BLaER1 treated with 17β-estradiol and CSF1 and Interleukin-3, amounts not matched to agents 10 nM and 100 nM (cell line): ENCODE measurements at regions not wholly inside any gene's neighbourhood (a gene's known extent, or its start where the extent isn't known, plus 50 kb on each side); places are given as distances from the start of the nearest gene placed in this dataset.

Experiments used
- H3K27ac ChIP-seq, 11 experiments: shearing (Covaris generic); formaldehyde crosslinking; 2 replicates each; pipeline ENCODE4 v1.8.1; 2022
- H3K27me3 ChIP-seq, 11 experiments: shearing (Covaris generic); formaldehyde crosslinking; 2 replicates each; pipeline ENCODE4 v1.8.1; 2022
- H3K36me3 ChIP-seq, 11 experiments: shearing (Covaris generic); formaldehyde crosslinking; 2 replicates each; pipeline ENCODE4 v1.8.1; 2022
- H3K4me1 ChIP-seq, 10 experiments: shearing (Covaris generic); formaldehyde crosslinking; 2 replicates each; pipeline ENCODE4 v1.8.1; 2022
- H3K4me2 ChIP-seq, 11 experiments: shearing (Covaris generic); formaldehyde crosslinking; 2 replicates each; pipeline ENCODE4 v1.8.1; 2022
- H3K4me3 ChIP-seq, 10 experiments: shearing (Covaris generic); formaldehyde crosslinking; 2 replicates each; pipeline ENCODE4 v1.8.1; 2022
- H3K9ac ChIP-seq, 11 experiments: shearing (Covaris generic); formaldehyde crosslinking; 2 replicates each; pipeline ENCODE4 v1.8.1; 2022
- H3K9me3 ChIP-seq, 11 experiments: shearing (Covaris generic); formaldehyde crosslinking; replicated peaks in 1 of 11; 2 replicates each; pipeline ENCODE4 v1.8.1; 2022
- H4K20me1 ChIP-seq, 11 experiments: shearing (Covaris generic); formaldehyde crosslinking; 2 replicates each; pipeline ENCODE4 v1.8.1; 2022
- Cebpa-rat ChIP-seq, 11 experiments: shearing (Covaris generic); IDR thresholded peaks; 2 replicates each; pipeline ENCODE4 v1.8.1; 2022

- Histone ChIP-seq H4K20me1 (no peaks in the 10 kb centered on the region), H3K4me3 (no peak overlapping the region), H3K27ac (no peak overlapping the region), H3K4me2 (no peak overlapping the region), H3K9ac (no peak overlapping the region), H3K36me3 (no peaks in the 10 kb centered on the region), H3K27me3 (no peaks in the 10 kb centered on the region), H3K4me1 (no peaks in the 10 kb centered on the region), H3K9me3 (no peaks in the 10 kb centered on the region)
- TF ChIP-seq Cebpa-rat (IDR thresholded peaks at IDR 0.05), result no peak
Observed at GRCh38 chr4:66443008-66443407, 772.7 kb upstream of the EPHA5 start.

GRCh38 chr4:66439508-66439907 lies 769.2 kb upstream of the EPHA5 start:
- no peaks in the 10 kb centered on the region for H4K20me1 ChIP-seq
- no peak for TF ChIP-seq Cebpa-rat (IDR thresholded peaks at IDR 0.05)
- no peaks in the 10 kb centered on the region for H3K9me3 ChIP-seq
- H3K27me3 ChIP-seq, result no peaks in the 10 kb centered on the region
- no peak overlapping the region for H3K27ac ChIP-seq
- no peak overlapping the region for H3K4me2 ChIP-seq
- no peaks in the 10 kb centered on the region for H3K4me1 ChIP-seq
- H3K4me3 ChIP-seq, result no peak overlapping the region
- no peaks in the 10 kb centered on the region for H3K36me3 ChIP-seq
- no peak overlapping the region for H3K9ac ChIP-seq

- Histone ChIP-seq H3K4me2 (no peak overlapping the region), H3K9me3 (no peaks in the 10 kb centered on the region), H3K27me3 (no peaks in the 10 kb centered on the region), H4K20me1 (no peaks in the 10 kb centered on the region), H3K36me3 (no peaks in the 10 kb centered on the region), H3K9ac (no peak overlapping the region), H3K4me1 (no peaks in the 10 kb centered on the region), H3K4me3 (no peak overlapping the region), H3K27ac (no peak overlapping the region)
- no peak for TF ChIP-seq Cebpa-rat (IDR thresholded peaks at IDR 0.05)
Observed at GRCh38 chr4:66433706-66434105, 763.4 kb upstream of the EPHA5 start.

GRCh38 chr4:66430856-66431255 lies 760.6 kb upstream of the EPHA5 start:
- Histone ChIP-seq H3K4me2 (no peak overlapping the region), H3K27ac (no peak overlapping the region), H3K36me3 (no peaks in the 10 kb centered on the region), H4K20me1 (no peaks in the 10 kb centered on the region), H3K9me3 (no peaks in the 10 kb centered on the region), H3K4me3 (no peak overlapping the region), H3K4me1 (no peaks in the 10 kb centered on the region), H3K27me3 (no peaks in the 10 kb centered on the region), H3K9ac (no peak overlapping the region)
- TF ChIP-seq Cebpa-rat (IDR thresholded peaks at IDR 0.05), result no peak

- H4K20me1 ChIP-seq, result no peaks in the 10 kb centered on the region
Observed at GRCh38 chr4:66429276-66429675, 759.0 kb upstream of the EPHA5 start.

GRCh38 chr4:66416425-66416824 lies 746.1 kb upstream of the EPHA5 start:
- Histone ChIP-seq H3K4me1 (no peaks in the 10 kb centered on the region), H3K4me2 (no peak overlapping the region), H3K27ac (no peak overlapping the region), H3K4me3 (no peak overlapping the region), H3K9me3 (peaks cover 0 to 4% (median 0%) of the 10 kb centered on the region in 11 experiments; a peak in 1 of 22 replicates), H3K36me3 (no peaks in the 10 kb centered on the region), H4K20me1 (no peaks in the 10 kb centered on the region), H3K9ac (no peak overlapping the region), H3K27me3 (no peaks in the 10 kb centered on the region)
- no peak for TF ChIP-seq Cebpa-rat (IDR thresholded peaks at IDR 0.05)

More at GRCh38 chr4:66429276-66429675, 759.0 kb upstream of the EPHA5 start:
- Histone ChIP-seq H3K4me2 (no peak overlapping the region), H3K27ac (no peak overlapping the region), H3K9ac (no peak overlapping the region), H3K36me3 (no peaks in the 10 kb centered on the region), H3K4me3 (no peak overlapping the region), H3K4me1 (no peaks in the 10 kb centered on the region), H3K27me3 (no peaks in the 10 kb centered on the region), H3K9me3 (no peaks in the 10 kb centered on the region)
- TF ChIP-seq Cebpa-rat (IDR thresholded peaks at IDR 0.05), result no peak

- Histone ChIP-seq H3K9me3 (no peaks in the 10 kb centered on the region), H3K27me3 (no peaks in the 10 kb centered on the region), H3K9ac (no peak overlapping the region), H3K4me2 (no peak overlapping the region), H3K27ac (no peak overlapping the region), H3K4me1 (no peaks in the 10 kb centered on the region), H4K20me1 (no peaks in the 10 kb centered on the region), H3K4me3 (no peak overlapping the region), H3K36me3 (no peaks in the 10 kb centered on the region)
- TF ChIP-seq Cebpa-rat (IDR thresholded peaks at IDR 0.05), result no peak
Observed at GRCh38 chr4:66404141-66404540, 733.9 kb upstream of the EPHA5 start.

GRCh38 chr4:66376921-66377320 lies 706.6 kb upstream of the EPHA5 start:
- H3K9me3 ChIP-seq, result no peaks in the 10 kb centered on the region
- no peak overlapping the region for H3K27ac ChIP-seq
- H3K4me2 ChIP-seq, result no peak overlapping the region
- no peaks in the 10 kb centered on the region for H4K20me1 ChIP-seq
- H3K4me1 ChIP-seq, result peaks cover 0 to 4% (median 0%) of the 10 kb centered on the region in 10 experiments; a peak in 1 of 20 replicates
- no peak for TF ChIP-seq Cebpa-rat (IDR thresholded peaks at IDR 0.05)
- no peak overlapping the region for H3K9ac ChIP-seq
- H3K4me3 ChIP-seq, result no peak overlapping the region
- H3K36me3 ChIP-seq, result no peaks in the 10 kb centered on the region
- H3K27me3 ChIP-seq, result no peaks in the 10 kb centered on the region

- no peak for TF ChIP-seq Cebpa-rat (IDR thresholded peaks at IDR 0.05)
- no peak overlapping the region for H3K27ac ChIP-seq
- no peaks in the 10 kb centered on the region for H3K36me3 ChIP-seq
- no peak overlapping the region for H3K4me2 ChIP-seq
- H3K27me3 ChIP-seq, result no peaks in the 10 kb centered on the region
- peaks cover 0 to 4% (median 0%) of the 10 kb centered on the region in 10 experiments; a peak in 1 of 20 replicates for H3K4me1 ChIP-seq
- H3K4me3 ChIP-seq, result no peak overlapping the region
- H3K9ac ChIP-seq, result no peak overlapping the region
- no peaks in the 10 kb centered on the region for H3K9me3 ChIP-seq
- H4K20me1 ChIP-seq, result no peaks in the 10 kb centered on the region
Observed at GRCh38 chr4:66376396-66376795, 706.1 kb upstream of the EPHA5 start.

GRCh38 chr4:66373268-66373667 lies 703.0 kb upstream of the EPHA5 start:
- Histone ChIP-seq H3K4me2 (no peak overlapping the region), H3K4me1 (no peaks in the 10 kb centered on the region), H3K36me3 (no peaks in the 10 kb centered on the region), H3K27me3 (no peaks in the 10 kb centered on the region), H3K4me3 (no peak overlapping the region), H3K9ac (no peak overlapping the region), H4K20me1 (no peaks in the 10 kb centered on the region), H3K9me3 (no peaks in the 10 kb centered on the region), H3K27ac (no peak overlapping the region)
- no peak for TF ChIP-seq Cebpa-rat (IDR thresholded peaks at IDR 0.05)

- H3K36me3 ChIP-seq, result no peaks in the 10 kb centered on the region
- H3K4me1 ChIP-seq, result no peaks in the 10 kb centered on the region
- no peaks in the 10 kb centered on the region for H4K20me1 ChIP-seq
- no peak overlapping the region for H3K9ac ChIP-seq
- no peaks in the 10 kb centered on the region for H3K9me3 ChIP-seq
- H3K4me2 ChIP-seq, result no peak overlapping the region
- H3K4me3 ChIP-seq, result no peak overlapping the region
- TF ChIP-seq Cebpa-rat (IDR thresholded peaks at IDR 0.05), result no peak
- H3K27ac ChIP-seq, result no peak overlapping the region
- no peaks in the 10 kb centered on the region for H3K27me3 ChIP-seq
Observed at GRCh38 chr4:66372706-66373105, 702.4 kb upstream of the EPHA5 start.
